ENCODE measurements at regions not wholly inside any gene's neighbourhood (a gene's known extent, or its start where the extent isn't known, plus 50 kb on each side); places are given as distances from the start of the nearest gene placed in this dataset.

DNA sequence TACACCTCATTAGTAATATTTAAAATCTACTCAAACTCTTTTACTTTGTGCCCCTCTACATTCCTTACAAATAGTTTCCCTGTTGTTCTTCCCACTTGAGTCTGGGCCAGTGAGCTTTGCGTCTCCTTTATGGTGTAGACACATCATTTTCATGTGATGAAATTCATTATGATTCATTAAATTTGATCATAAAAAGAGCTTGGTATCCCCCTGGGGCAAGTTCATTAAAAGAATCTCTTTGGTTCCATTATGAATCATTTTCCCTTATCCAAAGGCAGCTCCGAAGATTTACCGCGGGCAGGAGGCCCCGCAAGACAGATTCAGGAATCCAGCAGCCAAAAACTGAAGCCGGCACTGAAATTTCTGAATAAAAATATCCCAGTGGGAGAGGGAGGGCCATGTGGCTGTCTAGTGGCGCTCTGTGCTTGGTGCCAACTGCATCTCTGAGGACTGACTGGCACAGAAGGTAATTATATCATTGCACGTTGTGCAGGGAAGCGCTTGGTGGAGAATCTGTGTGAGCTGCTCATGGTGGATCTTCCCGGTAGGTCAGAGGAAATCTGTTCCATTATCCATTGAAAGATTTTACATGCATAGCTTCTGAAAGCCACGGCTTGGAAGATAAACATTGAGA, 151.4 kb upstream of the PITRM1 start:
- no peak for TF ChIP-seq EZH2 (IDR thresholded peaks at IDR 0.05; ENCODE audit: low read length, missing control alignments)
- TF ChIP-seq, protein P1, sequence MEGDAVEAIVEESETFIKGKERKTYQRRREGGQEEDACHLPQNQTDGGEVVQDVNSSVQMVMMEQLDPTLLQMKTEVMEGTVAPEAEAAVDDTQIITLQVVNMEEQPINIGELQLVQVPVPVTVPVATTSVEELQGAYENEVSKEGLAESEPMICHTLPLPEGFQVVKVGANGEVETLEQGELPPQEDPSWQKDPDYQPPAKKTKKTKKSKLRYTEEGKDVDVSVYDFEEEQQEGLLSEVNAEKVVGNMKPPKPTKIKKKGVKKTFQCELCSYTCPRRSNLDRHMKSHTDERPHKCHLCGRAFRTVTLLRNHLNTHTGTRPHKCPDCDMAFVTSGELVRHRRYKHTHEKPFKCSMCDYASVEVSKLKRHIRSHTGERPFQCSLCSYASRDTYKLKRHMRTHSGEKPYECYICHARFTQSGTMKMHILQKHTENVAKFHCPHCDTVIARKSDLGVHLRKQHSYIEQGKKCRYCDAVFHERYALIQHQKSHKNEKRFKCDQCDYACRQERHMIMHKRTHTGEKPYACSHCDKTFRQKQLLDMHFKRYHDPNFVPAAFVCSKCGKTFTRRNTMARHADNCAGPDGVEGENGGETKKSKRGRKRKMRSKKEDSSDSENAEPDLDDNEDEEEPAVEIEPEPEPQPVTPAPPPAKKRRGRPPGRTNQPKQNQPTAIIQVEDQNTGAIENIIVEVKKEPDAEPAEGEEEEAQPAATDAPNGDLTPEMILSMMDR (conservative IDR thresholded peaks at IDR 0.05 in 1 of 2, IDR thresholded peaks at IDR 0.05 in 1 of 2; ENCODE audit: low read depth in 1 of 2, low read length in 2 of 2) = no peak
